ENCODE measurements at regions not wholly inside any gene's neighbourhood (a gene's known extent, or its start where the extent isn't known, plus 50 kb on each side); places are given as distances from the start of the nearest gene placed in this dataset.

DNA sequence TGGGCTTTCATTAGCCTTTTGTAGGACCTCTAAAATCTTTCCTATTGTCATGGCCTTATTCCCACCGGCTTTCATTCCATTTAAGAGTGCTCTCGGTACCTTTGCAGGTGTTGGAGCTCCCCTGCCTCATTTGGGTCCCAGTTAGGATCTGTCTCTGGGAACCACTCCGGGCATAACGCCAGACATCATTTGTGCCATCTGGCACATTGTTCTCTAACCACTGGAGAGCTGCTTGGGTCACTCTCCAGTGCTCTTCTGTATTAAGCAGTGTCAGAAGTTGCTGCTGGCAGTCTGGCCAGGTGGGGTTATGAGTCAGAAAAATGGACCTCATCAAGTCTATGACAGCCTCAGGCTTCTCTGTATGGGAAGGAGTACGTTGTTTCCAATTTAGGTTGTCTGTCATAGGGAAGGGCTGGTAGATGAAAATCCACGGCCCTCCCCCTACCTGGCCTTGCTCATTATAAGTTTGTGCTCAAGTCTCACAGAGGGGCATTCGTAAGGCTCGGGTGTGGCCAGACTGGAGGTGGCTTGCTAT, 62.9 kb upstream of the MOCS1 start:
- CTCF ChIA-PET = interaction anchor here (1.0 to 2.0 kb wide), 3 partner anchors 12 to 620 kb away, joined by 3 to 7 read pairs (median 4); no protein-coding TSS in a partner anchor
- no peaks in the 10 kb centered on the region for H3F3A ChIP-seq (replicated peaks; ENCODE audit: insufficient read depth)
- no peaks in the 10 kb centered on the region for H3K27me3 ChIP-seq (ENCODE audit: insufficient read depth)
- DNase-seq = no peak
- H3K9me2 ChIP-seq = no peaks in the 10 kb centered on the region
- POLR2A ChIA-PET = no interaction called here
- H3K4me2 ChIP-seq = no peak overlapping the region
- no peak overlapping the region for H3K27ac ChIP-seq (ENCODE audit: low read depth in 2 of 2, low read length in 1 of 2)
- no peaks in the 10 kb centered on the region for H4K20me1 ChIP-seq (ENCODE audit: insufficient read depth)
- H3K4me3 ChIP-seq (ENCODE audit: low read depth in 2 of 2, low read length in 1 of 2) = no peak overlapping the region
- H3K4me1 ChIP-seq (ENCODE audit: control insufficient read depth in 1 of 2, insufficient read depth in 2 of 2, low read depth in 1 of 2, low read length in 1 of 2) = no peaks in the 10 kb centered on the region
- H2AFZ ChIP-seq (ENCODE audit: low read depth) = no peak overlapping the region
- H3K9me3 ChIP-seq = no peaks in the 10 kb centered on the region
- H3K79me2 ChIP-seq (ENCODE audit: insufficient read depth) = no peaks in the 10 kb centered on the region
- WGBS (ENCODE audit: low lambda C conversion rate) = 20% methylated on average over 8 of the region's 8 CpGs
- H3K9ac ChIP-seq = no peak overlapping the region
- TF ChIP-seq RXRA (IDR thresholded peaks at IDR 0.05; ENCODE audit: borderline replicate concordance, low read depth) (no peak), ELF1 (IDR thresholded peaks at IDR 0.05) (no peak), POLR2AphosphoS5 (IDR thresholded peaks at IDR 0.05; ENCODE audit: low read depth, low read length) (no peak), RAD21 (IDR thresholded peaks at IDR 0.05; ENCODE audit: low read length) (no peak), YY1 (IDR thresholded peaks at IDR 0.05; ENCODE audit: low read depth) (no peak), FOXJ3 (CRISPR knock-in tag; IDR thresholded peaks at IDR 0.05) (no peak), GABPA (IDR thresholded peaks at IDR 0.05; ENCODE audit: low read depth) (no peak), GATA2 (CRISPR knock-in tag; IDR thresholded peaks at IDR 0.05) (no peak), MEF2A (IDR thresholded peaks at IDR 0.05; ENCODE audit: borderline replicate concordance, low read depth) (no peak), MXI1 (IDR thresholded peaks at IDR 0.05; ENCODE audit: low read depth, low read length) (no peak), TEAD4 (IDR thresholded peaks at IDR 0.05; ENCODE audit: borderline replicate concordance, insufficient read depth) (no peak), JUND (IDR thresholded peaks at IDR 0.05) (no peak), NFIC (IDR thresholded peaks at IDR 0.05; ENCODE audit: borderline replicate concordance) (no peak), FOXM1 (IDR thresholded peaks at IDR 0.05; ENCODE audit: low read depth) (no peak)
- TF ChIP-seq, protein P1, sequence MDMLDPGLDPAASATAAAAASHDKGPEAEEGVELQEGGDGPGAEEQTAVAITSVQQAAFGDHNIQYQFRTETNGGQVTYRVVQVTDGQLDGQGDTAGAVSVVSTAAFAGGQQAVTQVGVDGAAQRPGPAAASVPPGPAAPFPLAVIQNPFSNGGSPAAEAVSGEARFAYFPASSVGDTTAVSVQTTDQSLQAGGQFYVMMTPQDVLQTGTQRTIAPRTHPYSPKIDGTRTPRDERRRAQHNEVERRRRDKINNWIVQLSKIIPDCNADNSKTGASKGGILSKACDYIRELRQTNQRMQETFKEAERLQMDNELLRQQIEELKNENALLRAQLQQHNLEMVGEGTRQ (IDR thresholded peaks at IDR 0.05; ENCODE audit: borderline replicate concordance, low read depth, low read length) = no peak
- TF ChIP-seq, protein P2, sequence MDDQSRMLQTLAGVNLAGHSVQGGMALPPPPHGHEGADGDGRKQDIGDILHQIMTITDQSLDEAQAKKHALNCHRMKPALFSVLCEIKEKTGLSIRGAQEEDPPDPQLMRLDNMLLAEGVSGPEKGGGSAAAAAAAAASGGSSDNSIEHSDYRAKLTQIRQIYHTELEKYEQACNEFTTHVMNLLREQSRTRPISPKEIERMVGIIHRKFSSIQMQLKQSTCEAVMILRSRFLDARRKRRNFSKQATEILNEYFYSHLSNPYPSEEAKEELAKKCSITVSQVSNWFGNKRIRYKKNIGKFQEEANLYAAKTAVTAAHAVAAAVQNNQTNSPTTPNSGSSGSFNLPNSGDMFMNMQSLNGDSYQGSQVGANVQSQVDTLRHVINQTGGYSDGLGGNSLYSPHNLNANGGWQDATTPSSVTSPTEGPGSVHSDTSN (IDR thresholded peaks at IDR 0.05) = no peak
- TF ChIP-seq, protein P3, sequence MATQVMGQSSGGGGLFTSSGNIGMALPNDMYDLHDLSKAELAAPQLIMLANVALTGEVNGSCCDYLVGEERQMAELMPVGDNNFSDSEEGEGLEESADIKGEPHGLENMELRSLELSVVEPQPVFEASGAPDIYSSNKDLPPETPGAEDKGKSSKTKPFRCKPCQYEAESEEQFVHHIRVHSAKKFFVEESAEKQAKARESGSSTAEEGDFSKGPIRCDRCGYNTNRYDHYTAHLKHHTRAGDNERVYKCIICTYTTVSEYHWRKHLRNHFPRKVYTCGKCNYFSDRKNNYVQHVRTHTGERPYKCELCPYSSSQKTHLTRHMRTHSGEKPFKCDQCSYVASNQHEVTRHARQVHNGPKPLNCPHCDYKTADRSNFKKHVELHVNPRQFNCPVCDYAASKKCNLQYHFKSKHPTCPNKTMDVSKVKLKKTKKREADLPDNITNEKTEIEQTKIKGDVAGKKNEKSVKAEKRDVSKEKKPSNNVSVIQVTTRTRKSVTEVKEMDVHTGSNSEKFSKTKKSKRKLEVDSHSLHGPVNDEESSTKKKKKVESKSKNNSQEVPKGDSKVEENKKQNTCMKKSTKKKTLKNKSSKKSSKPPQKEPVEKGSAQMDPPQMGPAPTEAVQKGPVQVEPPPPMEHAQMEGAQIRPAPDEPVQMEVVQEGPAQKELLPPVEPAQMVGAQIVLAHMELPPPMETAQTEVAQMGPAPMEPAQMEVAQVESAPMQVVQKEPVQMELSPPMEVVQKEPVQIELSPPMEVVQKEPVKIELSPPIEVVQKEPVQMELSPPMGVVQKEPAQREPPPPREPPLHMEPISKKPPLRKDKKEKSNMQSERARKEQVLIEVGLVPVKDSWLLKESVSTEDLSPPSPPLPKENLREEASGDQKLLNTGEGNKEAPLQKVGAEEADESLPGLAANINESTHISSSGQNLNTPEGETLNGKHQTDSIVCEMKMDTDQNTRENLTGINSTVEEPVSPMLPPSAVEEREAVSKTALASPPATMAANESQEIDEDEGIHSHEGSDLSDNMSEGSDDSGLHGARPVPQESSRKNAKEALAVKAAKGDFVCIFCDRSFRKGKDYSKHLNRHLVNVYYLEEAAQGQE (IDR thresholded peaks at IDR 0.05; ENCODE audit: low read depth, low read length) = no peak
- no peaks in the 10 kb centered on the region for H3K36me3 ChIP-seq (replicated peaks in 1 of 2; ENCODE audit: control insufficient read depth in 1 of 2, insufficient read depth in 2 of 2, low read length in 1 of 2)
